C4-2B (cell line): ENCODE measurements at regions not wholly inside any gene's neighbourhood (a gene's known extent, or its start where the extent isn't known, plus 50 kb on each side); places are given as distances from the start of the nearest gene placed in this dataset.

ENCODE experiments used
- H3K27ac ChIP-seq: fragments of 450-650 bp; 2 replicates; pipeline ENCODE4 v1.5.1; 2017
- CTCF ChIP-seq: fragments of 450-650 bp; conservative IDR thresholded peaks from 2 replicates; pipeline ENCODE4 v1.5.1; 2017; ENCODE audit warnings: mild to moderate bottlenecking
- ZFX ChIP-seq: fragments of 450-650 bp; IDR thresholded peaks from 2 replicates; pipeline ENCODE4 v1.6.1; 2017

DNA sequence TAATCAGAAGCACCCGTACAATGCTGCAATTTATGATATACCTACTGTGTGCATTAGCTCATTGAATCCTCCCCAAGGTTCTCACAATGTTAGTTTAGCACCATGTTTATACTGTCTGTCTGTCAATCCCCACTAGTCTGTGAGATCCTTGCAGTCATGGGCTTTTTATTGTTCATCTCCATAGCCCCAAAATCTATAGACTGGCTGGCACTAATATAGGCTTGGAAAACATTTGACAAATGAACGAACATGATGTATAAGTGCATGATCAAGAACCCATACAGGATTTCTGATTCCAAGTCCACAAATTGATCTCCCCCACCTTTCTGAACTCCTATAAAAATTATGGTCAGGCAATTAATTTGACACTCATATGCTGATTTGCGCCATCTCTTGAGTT lies 290.0 kb downstream of the OMA1 start:
- no peak overlapping the region for H3K27ac ChIP-seq
- no peak for TF ChIP-seq CTCF
- no peak for TF ChIP-seq ZFX

DNA sequence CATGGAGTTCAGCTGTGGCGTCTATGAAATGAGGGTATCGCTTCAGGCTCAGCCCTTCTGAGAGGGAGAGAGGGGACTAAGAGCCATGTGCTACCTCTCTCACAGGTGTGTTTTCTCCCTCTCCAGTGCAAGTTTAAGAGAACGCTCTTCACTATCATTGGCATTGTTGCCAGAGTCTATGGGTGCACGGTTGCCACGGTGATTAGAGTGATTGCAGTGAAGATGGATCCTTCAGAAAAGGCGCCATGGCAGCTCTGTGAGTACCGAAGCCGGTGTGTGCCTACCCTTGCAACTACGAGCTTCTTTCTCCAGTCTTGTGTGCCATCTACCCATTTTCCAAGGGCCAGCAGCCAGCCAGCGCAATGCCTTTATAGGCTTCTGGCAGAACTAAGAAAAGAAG lies 290.5 kb downstream of the OMA1 start:
- TF ChIP-seq CTCF: no peak
- no peak overlapping the region for H3K27ac ChIP-seq

DNA sequence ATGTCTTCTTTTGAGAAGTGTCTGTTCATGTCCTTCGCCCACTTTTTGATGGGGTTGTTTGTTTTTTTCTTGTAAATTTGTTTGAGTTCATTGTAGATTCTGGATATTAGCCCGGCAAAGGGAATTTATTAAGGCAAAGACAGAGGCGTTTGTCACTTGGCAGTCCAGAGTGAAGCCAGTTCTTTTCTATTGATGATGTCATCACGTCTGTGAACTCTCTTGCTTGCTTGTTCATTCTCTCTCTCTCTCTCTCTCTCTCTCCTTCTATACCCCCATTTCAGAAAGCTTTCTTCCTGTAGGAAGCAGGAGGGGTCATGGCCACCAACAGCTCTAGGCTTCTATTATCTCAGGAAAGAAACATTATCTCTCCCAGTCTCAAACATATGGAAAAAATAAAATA lies 291.3 kb downstream of the OMA1 start:
- TF ChIP-seq CTCF: no peak
- TF ChIP-seq ZFX: no peak
- H3K27ac ChIP-seq: no peak overlapping the region

DNA sequence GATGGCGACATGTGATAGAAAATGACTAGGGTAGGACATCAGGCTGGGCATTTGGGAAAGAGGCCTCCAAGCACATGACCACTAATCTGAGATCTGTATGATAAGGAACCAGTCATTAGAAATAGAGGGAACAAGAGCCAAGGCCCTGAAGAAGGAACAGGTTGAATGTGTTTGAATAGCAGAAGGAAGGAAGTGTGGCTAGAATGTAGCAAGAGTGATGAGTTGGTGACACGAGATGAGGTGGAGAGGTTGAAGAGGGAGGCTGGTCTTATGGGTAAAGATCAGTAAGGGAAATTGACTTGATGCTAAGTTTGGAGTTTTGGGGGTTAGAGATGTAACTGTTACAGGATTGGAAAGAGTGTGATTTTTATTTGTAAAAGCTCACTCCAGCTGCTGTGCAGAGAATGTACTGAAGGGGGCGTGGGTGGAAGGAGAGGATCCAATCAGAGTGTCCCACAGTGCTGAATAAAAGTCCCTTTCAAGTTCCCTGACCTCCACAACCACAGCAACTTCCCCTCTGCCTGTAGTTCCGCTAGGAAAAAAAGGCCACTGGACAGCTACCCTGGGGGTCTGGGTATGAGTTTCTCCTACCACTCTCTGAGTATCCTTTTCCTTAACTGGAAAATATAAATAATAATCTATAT lies 295.0 kb downstream of the OMA1 start:
- TF ChIP-seq ZFX (no peak), CTCF (peak; percentile 45)
- no peak overlapping the region for H3K27ac ChIP-seq

GRCh38 chr1:58250587-58250948 lies 296.0 kb downstream of the OMA1 start:
- H3K27ac ChIP-seq: no peak overlapping the region
- no peak for TF ChIP-seq ZFX
- no peak for TF ChIP-seq CTCF

DNA sequence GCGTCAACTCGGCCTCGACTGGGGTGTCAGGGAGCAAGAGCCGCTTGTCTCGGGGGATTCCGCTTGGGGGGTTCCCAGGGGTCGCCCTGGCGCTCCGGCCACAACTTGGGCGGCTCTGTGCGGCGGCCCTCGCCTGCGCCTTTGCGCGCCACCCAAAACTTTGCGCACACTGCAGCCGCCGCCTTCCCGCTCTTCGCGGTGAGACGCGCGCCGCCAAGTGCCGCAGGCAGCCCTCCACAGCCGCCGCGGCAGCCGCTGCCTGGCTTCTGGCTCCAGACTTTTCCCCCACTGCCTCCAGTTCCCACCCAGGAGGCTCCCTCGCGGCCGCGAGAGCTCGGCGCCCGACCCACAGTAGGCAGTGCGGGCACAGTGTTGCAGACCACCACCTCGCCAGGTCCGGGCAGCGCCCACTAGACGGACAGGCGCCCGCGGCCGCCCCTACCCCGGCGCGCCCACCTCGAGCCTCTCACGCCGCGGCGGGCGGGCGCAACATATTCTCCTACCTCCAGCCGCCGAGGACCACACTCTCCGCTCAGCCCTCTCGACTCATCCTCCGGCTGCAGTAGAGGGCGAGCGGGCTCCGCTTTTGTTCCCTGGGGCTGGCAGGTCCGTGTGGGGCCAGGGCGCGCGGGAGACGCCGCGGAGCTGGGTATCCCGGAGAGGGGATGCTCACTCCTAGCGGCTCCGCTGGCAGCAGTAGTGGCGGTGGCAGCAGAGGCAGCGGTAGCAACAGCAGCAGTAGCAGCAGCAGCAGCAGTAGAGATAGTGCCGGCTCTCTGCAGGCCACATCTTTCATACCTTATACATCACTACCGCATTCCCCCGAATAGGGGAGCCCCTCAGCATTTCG lies 296.6 kb downstream of the OMA1 start:
- TF ChIP-seq ZFX: no peak
- no peak for TF ChIP-seq CTCF
- H3K27ac ChIP-seq: no peak overlapping the region

DNA sequence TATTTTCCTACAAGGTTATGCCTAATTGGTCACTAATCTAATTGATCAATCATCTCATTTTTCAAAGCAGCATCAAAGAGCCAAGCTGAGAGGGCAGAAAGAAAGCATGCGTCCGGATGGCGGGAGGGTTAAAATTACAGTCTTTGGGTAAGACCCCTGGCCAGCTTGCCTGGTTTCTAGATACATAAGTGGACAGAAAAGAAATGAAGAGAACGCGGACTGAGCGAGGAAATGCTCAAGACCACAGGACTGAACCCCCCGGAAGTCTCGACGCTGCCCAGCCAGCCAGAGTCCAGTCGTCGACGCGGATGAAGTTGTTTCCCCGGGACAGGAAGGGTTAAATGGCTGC lies 297.2 kb downstream of the OMA1 start:
- H3K27ac ChIP-seq: no peak overlapping the region
- no peak for TF ChIP-seq CTCF
- no peak for TF ChIP-seq ZFX
